HepG2 (cell line): ENCODE measurements at regions not wholly inside any gene's neighbourhood (a gene's known extent, or its start where the extent isn't known, plus 50 kb on each side); places are given as distances from the start of the nearest gene placed in this dataset.

Experiments
- ATAC-seq: fragments of 200-7000 bp; cut with Tn5 transposase; 3 replicates; pipeline ENCODE4 v1.9.1; 2020; ENCODE audit warnings: mild to moderate bottlenecking, moderate library complexity
- BruUV-seq: library from RNA; stranded (reverse); fragments of 400-500 nt; replicated peaks from 2 replicates; lab custom pipeline; 2021; lab: Mats Ljungman, UMichigan
- CTCF ChIA-PET: fragments of 300-600 bp; formaldehyde crosslinking; extraction: SDS; loops from one replicate; lab custom pipeline; 2021; ENCODE audit warnings: low total read pairs, inconsistent platforms, low intra/inter-chr PET ratio; lab: Yijun Ruan, JAX
- POLR2A ChIA-PET: fragments of 350-600 bp; sonication (Branson Sonifier 250); formaldehyde crosslinking; loops from one replicate; lab custom pipeline; 2020; ENCODE audit warnings: antibody characterized with exemption, inconsistent platforms; lab: Yijun Ruan, JAX
- DNase-seq: peaks from one replicate; pipeline ENCODE4 v3.0.0-alpha.2; 2015; ENCODE audit warnings: low spot score
- FAIRE-seq: peaks from 3 replicates; lab custom pipeline; 2011; peaks lifted over from hg19 to GRCh38; lab: Jason Lieb, UNC
- H2AFZ ChIP-seq: one replicate; pipeline ENCODE4 v1.6.1; 2011; ENCODE audit warnings: low read length, inconsistent platforms
- H3K27ac ChIP-seq: fragments of 300-600 bp; 3 replicates; pipeline ENCODE4 v1.8.0; 2011; ENCODE audit warnings: mixed run types, mild to moderate bottlenecking, mixed read lengths, low read length, inconsistent platforms; ENCODE audit not compliant: insufficient read depth; ENCODE audit errors: extremely low read length
- H3K27me3 ChIP-seq, 2 experiments: fragments of 200-600 bp in 1 of 2; 2 replicates in 1 of 2; 3 replicates in 1 of 2; pipeline versions ENCODE4 v1.6.0 to v1.8.0; 2011; ENCODE audit warnings: low read length in 2 of 2, mild to moderate bottlenecking in 2 of 2, moderate library complexity in 2 of 2, inconsistent platforms in 1 of 2; ENCODE audit not compliant: insufficient read depth in 2 of 2, control insufficient read depth in 1 of 2
- H3K36me3 ChIP-seq, 2 experiments: fragments of 200-600 bp in 1 of 2; replicated peaks in 1 of 2; 2 replicates in 1 of 2; 3 replicates in 1 of 2; pipeline versions ENCODE4 v1.5.1 to v1.8.0; 2011; ENCODE audit warnings: low read length in 2 of 2, inconsistent platforms in 1 of 2; ENCODE audit not compliant: insufficient read depth in 2 of 2, control insufficient read depth in 1 of 2
- H3K4me1 ChIP-seq: 2 replicates; pipeline ENCODE4 v1.5.1; 2012; ENCODE audit warnings: low read length, inconsistent platforms; ENCODE audit not compliant: insufficient read depth
- H3K4me2 ChIP-seq: 2 replicates; pipeline ENCODE4 v1.6.0; 2011; ENCODE audit warnings: low read depth, low read length, inconsistent platforms
- H3K4me3 ChIP-seq, 3 experiments: fragments of 200-600 bp in 1 of 3; sonication (generic), shearing (Covaris generic) in 1 of 3; replicated peaks in 1 of 3; 2 replicates each; pipeline ENCODE4 v1.5.1; 2011 to 2016; ENCODE audit warnings: low read length in 3 of 3, inconsistent platforms in 2 of 3, low read depth in 2 of 3, mild to moderate bottlenecking in 2 of 3, control low read depth in 1 of 3, mixed read lengths in 1 of 3; ENCODE audit not compliant: insufficient read depth in 1 of 3
- H3K79me2 ChIP-seq: one replicate; pipeline ENCODE4 v1.6.1; 2011; ENCODE audit warnings: low read length, inconsistent platforms; ENCODE audit not compliant: insufficient read depth
- H3K9ac ChIP-seq: 2 replicates; pipeline ENCODE4 v1.6.0; 2011; ENCODE audit warnings: mild to moderate bottlenecking, low read depth, low read length, inconsistent platforms; ENCODE audit not compliant: insufficient read depth
- H3K9me3 ChIP-seq: 2 replicates; pipeline ENCODE4 v1.5.1; 2012; ENCODE audit warnings: mild to moderate bottlenecking, low read length
- H4K20me1 ChIP-seq: 2 replicates; pipeline ENCODE4 v1.6.0; 2011; ENCODE audit warnings: inconsistent platforms, mild to moderate bottlenecking, low read length, moderate library complexity; ENCODE audit not compliant: insufficient read depth
- AGO2 ChIP-seq: fragments of 200-400 bp; formaldehyde crosslinking; optimal IDR thresholded peaks from 2 replicates; pipeline ENCODE3; 2017; ENCODE audit warnings: mild to moderate bottlenecking, low read depth, low read length, moderate library complexity
- SRSF1 ChIP-seq: fragments of 200-400 bp; formaldehyde crosslinking; optimal IDR thresholded peaks from 2 replicates; pipeline ENCODE3; 2017; ENCODE audit warnings: mild to moderate bottlenecking, low read depth, low read length, moderate library complexity
- TBX2 ChIP-seq: sonication (generic); formaldehyde crosslinking; IDR thresholded peaks from 2 replicates; pipeline ENCODE4 v1.5.0; 2020; ENCODE audit warnings: missing genetic modification reagents, mild to moderate bottlenecking, borderline replicate concordance
- ZBTB44 ChIP-seq: sonication (generic); formaldehyde crosslinking; IDR thresholded peaks from 2 replicates; pipeline ENCODE4 v1.4.0; 2020; ENCODE audit warnings: missing genetic modification reagents
- ZFP62 ChIP-seq: sonication (generic); formaldehyde crosslinking; IDR thresholded peaks from 2 replicates; pipeline ENCODE4 v1.4.0; 2020; ENCODE audit warnings: missing genetic modification reagents
- ZNF451 ChIP-seq: sonication (generic); formaldehyde crosslinking; IDR thresholded peaks from 2 replicates; pipeline ENCODE4 v1.5.0; 2020; ENCODE audit warnings: mild to moderate bottlenecking, missing genetic modification reagents
- WGBS: methylation state at CpG from one replicate; pipeline ENCODE4 v1.1.6; 2017; ENCODE audit warnings: low lambda C conversion rate; 5-methylcytosine and 5-hydroxymethylcytosine counted together
- in situ Hi-C: cut with HindIII; loops from 2 replicates; pipeline ENCODE4 v1.10.0; 2017; ENCODE audit warnings: low pct_unique_long_range_greater_than_20kb; ENCODE audit not compliant: extremely low pct_ligation_motif_present
- intact Hi-C: fragments of 100-400 bp; cut with micrococcal nuclease; formaldehyde crosslinking; loops from one replicate; pipeline ENCODE4 v1.10.0; 2022; ENCODE audit not compliant: unreplicated experiment

DNA sequence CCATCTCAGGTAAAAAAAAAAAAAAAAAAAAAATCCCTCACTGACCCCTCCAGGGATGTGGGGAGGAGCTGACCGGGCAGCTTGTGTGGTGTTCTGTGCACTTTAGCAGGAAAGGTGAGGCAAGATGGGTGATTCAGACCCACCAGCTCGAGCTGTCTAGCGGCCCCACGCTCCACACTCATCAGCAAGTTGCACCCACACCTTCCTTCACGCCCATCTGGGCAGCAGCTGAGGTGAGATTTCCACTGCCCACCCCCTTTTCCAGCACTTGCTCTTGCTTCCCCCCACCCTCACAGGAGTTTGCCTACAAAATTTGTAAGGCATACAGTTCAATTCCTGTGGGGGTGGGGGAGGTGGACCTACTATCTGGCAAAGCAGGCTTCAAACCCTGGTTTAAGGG is 58.7 kb upstream of the ZNF354B start:
- peaks cover 0 to 12% of the 10 kb centered on the region in 2 experiments; a peak in 1 of 5 replicates for H3K27me3 ChIP-seq
- 19% methylated on average over 3 of the region's 5 CpGs for WGBS
- H3K79me2 ChIP-seq = no peaks in the 10 kb centered on the region
- no peak overlapping the region for H3K4me3 ChIP-seq
- ATAC-seq = no peak
- no peaks in the 10 kb centered on the region for H3K9me3 ChIP-seq
- CTCF ChIA-PET = no interaction called here
- TF ChIP-seq ZNF451 (CRISPR knock-in tag) (no peak), ZBTB44 (CRISPR knock-in tag) (no peak), ZFP62 (CRISPR knock-in tag) (no peak), AGO2 (no peak), SRSF1 (no peak), TBX2 (CRISPR knock-in tag) (no peak)
- DNase-seq = no peak
- no peaks in the 10 kb centered on the region for H3K36me3 ChIP-seq
- H3K27ac ChIP-seq = no peak overlapping the region
- in situ Hi-C loops = no loop called here
- no peak overlapping the region for H3K4me2 ChIP-seq
- no peaks in the 10 kb centered on the region for H4K20me1 ChIP-seq
- intact Hi-C loops = no loop called here
- no peak overlapping the region for H3K9ac ChIP-seq
- no peaks in the 10 kb centered on the region for H3K4me1 ChIP-seq
- H2AFZ ChIP-seq = no peak overlapping the region
- POLR2A ChIA-PET = no interaction called here
- no peak for FAIRE-seq
- no TSS peak for BruUV-seq
